Panc1 (cell line): ENCODE measurements at regions not wholly inside any gene's neighbourhood (a gene's known extent, or its start where the extent isn't known, plus 50 kb on each side); places are given as distances from the start of the nearest gene placed in this dataset.

ENCODE experiments used
- ATAC-seq: fragments of 200-7000 bp; cut with Tn5 transposase; 2 replicates; pipeline ENCODE4 v1.9.1; 2020; ENCODE audit warnings: mild to moderate bottlenecking, moderate library complexity
- BruUV-seq: library from RNA; stranded (reverse); fragments of 400-500 nt; replicated peaks from 2 replicates; lab custom pipeline; 2021; lab: Mats Ljungman, UMichigan
- CTCF ChIA-PET: fragments of 300-600 bp; sonication (Branson Sonifier 250); formaldehyde crosslinking; loops from one replicate; lab custom pipeline; 2022; ENCODE audit warnings: antibody characterized with exemption; lab: Charles Lee
- POLR2A ChIA-PET: fragments of 300-600 bp; sonication (Branson Sonifier 250); formaldehyde crosslinking; loops from one replicate; lab custom pipeline; 2022; ENCODE audit warnings: antibody characterized with exemption; lab: Charles Lee
- DNase-seq: peaks from one replicate; pipeline ENCODE4 v3.0.0-alpha.2; 2010; ENCODE audit warnings: low read depth, low spot score
- H3K27ac ChIP-seq: 2 replicates; pipeline ENCODE4 v1.5.1; 2011; ENCODE audit warnings: mild to moderate bottlenecking, low read length, inconsistent platforms
- H3K27me3 ChIP-seq: fragments of 200-500 bp; sonication (Bioruptor generic); 2 replicates; pipeline ENCODE4 v1.6.0; 2014; ENCODE audit warnings: low read length, inconsistent platforms; ENCODE audit not compliant: control insufficient read depth, insufficient read depth
- H3K36me3 ChIP-seq: fragments of 200-500 bp; sonication (Bioruptor generic); 2 replicates; pipeline ENCODE4 v1.5.1; 2014; ENCODE audit warnings: inconsistent platforms, mild to moderate bottlenecking, low read length, moderate library complexity; ENCODE audit not compliant: control insufficient read depth, insufficient read depth
- H3K4me1 ChIP-seq: 2 replicates; pipeline ENCODE4 v1.5.1; 2011; ENCODE audit warnings: inconsistent platforms, mild to moderate bottlenecking, low read length, moderate library complexity; ENCODE audit not compliant: control insufficient read depth, insufficient read depth
- H3K4me3 ChIP-seq, 2 experiments: 2 replicates each; pipeline ENCODE4 v1.5.1; 2011 to 2012; ENCODE audit warnings: low read depth in 2 of 2, low read length in 2 of 2, mild to moderate bottlenecking in 2 of 2, inconsistent platforms in 1 of 2, moderate library complexity in 1 of 2
- H3K9me3 ChIP-seq: fragments of 200-500 bp; sonication (Bioruptor generic); 2 replicates; pipeline ENCODE4 v1.5.1; 2014; ENCODE audit warnings: low read depth, mild to moderate bottlenecking, inconsistent platforms, low read length, moderate library complexity; ENCODE audit not compliant: control insufficient read depth, insufficient read depth
- CTCF ChIP-seq: fragments of 450-650 bp; IDR thresholded peaks from 2 replicates; pipeline ENCODE4 v1.5.1; 2017; ENCODE audit warnings: mild to moderate bottlenecking
- POLR2AphosphoS5 ChIP-seq: IDR thresholded peaks from 2 replicates; pipeline ENCODE4 v1.6.1; 2012; ENCODE audit warnings: mild to moderate bottlenecking, low read depth, low read length, moderate library complexity
- REST ChIP-seq, 2 experiments: IDR thresholded peaks; 2 replicates each; pipeline ENCODE4 v1.6.1; 2011 to 2012; ENCODE audit warnings: low read depth in 2 of 2, control low read depth in 1 of 2, low read length in 1 of 2, mild to moderate bottlenecking in 1 of 2, moderate library complexity in 1 of 2; ENCODE audit not compliant: insufficient read depth in 1 of 2
- SIN3A ChIP-seq: IDR thresholded peaks from 2 replicates; pipeline ENCODE4 v1.6.1; 2012; ENCODE audit warnings: low read depth, mild to moderate bottlenecking, low read length, moderate library complexity, borderline replicate concordance; ENCODE audit not compliant: insufficient read depth
- TCF7L2 ChIP-seq: IDR thresholded peaks from 2 replicates; pipeline ENCODE4 v1.6.1; 2011; ENCODE audit warnings: mild to moderate bottlenecking, low read depth, low read length, inconsistent platforms
- in situ Hi-C: cut with HindIII; loops from 2 replicates; pipeline ENCODE4 v1.10.0; 2016; ENCODE audit warnings: low sequenced_read_pairs, low pct_unique_long_range_greater_than_20kb
- intact Hi-C: fragments of 100-400 bp; cut with micrococcal nuclease; formaldehyde crosslinking; loops from one replicate; pipeline ENCODE4 v1.10.0; 2022; ENCODE audit not compliant: unreplicated experiment

GRCh38 chr10:121098211-121098610 lies 247.0 kb downstream of the WDR11 start:
- no peak for ATAC-seq
- H3K9me3 ChIP-seq: no peaks in the 10 kb centered on the region
- no peaks in the 10 kb centered on the region for H3K4me1 ChIP-seq
- no peaks in the 10 kb centered on the region for H3K36me3 ChIP-seq
- no peak for TF ChIP-seq SIN3A
- no peak for TF ChIP-seq POLR2AphosphoS5
- TF ChIP-seq TCF7L2: no peak
- no peak for TF ChIP-seq REST (IDR thresholded peaks at IDR 0.05; ENCODE audit: insufficient read depth in 1 of 2, low read depth in 2 of 2, low read length in 1 of 2)
- TF ChIP-seq CTCF: no peak
- ChIA-PET CTCF (no interaction called here), POLR2A (no interaction called here)
- no peak overlapping the region for H3K27ac ChIP-seq
- intact Hi-C loops (no loop called here), in situ Hi-C loops (no loop called here)
- no peak overlapping the region for H3K4me3 ChIP-seq
- BruUV-seq: no TSS peak
- no peak for DNase-seq
- peaks cover 4% of the 10 kb centered on the region; the same call in 1 of the 2 replicates for H3K27me3 ChIP-seq

- in situ Hi-C loops: no loop called here
- POLR2A ChIA-PET: interaction anchor here (0.6 kb wide), 1 partner anchor 27 kb away, joined by 9 read pairs; no protein-coding TSS in a partner anchor
Observed at GRCh38 chr10:121098751-121099150, 247.6 kb downstream of the WDR11 start.

More at GRCh38 chr10:121098751-121099150, 247.6 kb downstream of the WDR11 start:
- DNase-seq: no peak
- TF ChIP-seq TCF7L2 (no peak), CTCF (no peak), REST (IDR thresholded peaks at IDR 0.05; ENCODE audit: insufficient read depth in 1 of 2, low read depth in 2 of 2, low read length in 1 of 2) (no peak), SIN3A (no peak), POLR2AphosphoS5 (no peak)
- H3K27me3 ChIP-seq: peaks cover 4% of the 10 kb centered on the region; the same call in 1 of the 2 replicates
- intact Hi-C loops: no loop called here
- H3K9me3 ChIP-seq: no peaks in the 10 kb centered on the region
- no peak for ATAC-seq
- no peak overlapping the region for H3K4me3 ChIP-seq
- H3K27ac ChIP-seq: no peak overlapping the region
- no peaks in the 10 kb centered on the region for H3K4me1 ChIP-seq
- no TSS peak for BruUV-seq
- H3K36me3 ChIP-seq: no peaks in the 10 kb centered on the region
- CTCF ChIA-PET: interaction anchor here (0.6 kb wide), 1 partner anchor 8 kb away, joined by 5 read pairs; no protein-coding TSS in a partner anchor
